Endothelial cell of umbilical vein (primary cell): ENCODE measurements at regions not wholly inside any gene's neighbourhood (a gene's known extent, or its start where the extent isn't known, plus 50 kb on each side); places are given as distances from the start of the nearest gene placed in this dataset.

Experiments
- BruUV-seq: library from RNA; stranded (reverse); fragments of 400-500 nt; replicated peaks from 2 replicates; lab custom pipeline; 2021; lab: Mats Ljungman, UMichigan
- CTCF ChIA-PET: fragments of 300-600, 350-600 bp; sonication (Branson Sonifier 250); formaldehyde crosslinking; loops from one replicate; lab custom pipeline; 2021; ENCODE audit warnings: antibody characterized with exemption, inconsistent platforms; lab: Charles Lee
- POLR2A ChIA-PET: fragments of 300-600, 350-600 bp; sonication (Branson Sonifier 250); formaldehyde crosslinking; loops from one replicate; lab custom pipeline; 2021; ENCODE audit warnings: antibody characterized with exemption, inconsistent platforms; lab: Charles Lee
- DNase-seq: peaks from one replicate; pipeline ENCODE4 v3.0.0-alpha.2; 2011; ENCODE audit warnings: low read depth, low spot score
- FAIRE-seq: peaks from 2 replicates; lab custom pipeline; 2011; peaks lifted over from hg19 to GRCh38; lab: Jason Lieb, UNC
- H2AFZ ChIP-seq: 2 replicates; pipeline ENCODE4 v1.6.0; 2012; ENCODE audit warnings: low read depth, low read length, control low read depth, inconsistent platforms
- H3K27ac ChIP-seq: 2 replicates; pipeline ENCODE4 v1.5.1; 2011; ENCODE audit warnings: low read depth, mild to moderate bottlenecking, control low read depth, low read length, moderate library complexity; ENCODE audit not compliant: insufficient read depth
- H3K27me3 ChIP-seq, 2 experiments: 2 replicates each; pipeline versions ENCODE4 v1.6.0 to v1.6.1; 2011; ENCODE audit warnings: low read length in 2 of 2, mixed read lengths in 1 of 2; ENCODE audit not compliant: control insufficient read depth in 2 of 2, insufficient read depth in 2 of 2
- H3K36me3 ChIP-seq, 2 experiments: 2 replicates in 1 of 2; 3 replicates in 1 of 2; pipeline ENCODE4 v1.5.1; 2011; ENCODE audit warnings: low read length in 2 of 2, mild to moderate bottlenecking in 1 of 2, moderate library complexity in 1 of 2; ENCODE audit not compliant: control insufficient read depth in 2 of 2, insufficient read depth in 2 of 2; ENCODE audit errors: extremely low read depth in 1 of 2
- H3K4me1 ChIP-seq: 3 replicates; pipeline ENCODE4 v1.5.1; 2011; ENCODE audit warnings: mild to moderate bottlenecking, low read length; ENCODE audit not compliant: control insufficient read depth, insufficient read depth; ENCODE audit errors: extremely low read depth
- H3K4me2 ChIP-seq: 2 replicates; pipeline ENCODE4 v1.6.1; 2011; ENCODE audit warnings: low read length, control low read depth, mixed read lengths; ENCODE audit not compliant: insufficient read depth
- H3K4me3 ChIP-seq, 3 experiments: fragments of 200-600 bp in 1 of 3; sonication (generic), shearing (Covaris generic) in 1 of 3; replicated peaks in 1 of 3; 2 replicates each; pipeline ENCODE4 v1.5.1; 2011 to 2016; ENCODE audit warnings: control low read depth in 3 of 3, low read length in 3 of 3, mild to moderate bottlenecking in 2 of 3, inconsistent platforms in 1 of 3, low read depth in 1 of 3, moderate library complexity in 1 of 3; ENCODE audit not compliant: insufficient read depth in 1 of 3
- H3K79me2 ChIP-seq: 2 replicates; pipeline ENCODE4 v1.6.0; 2012; ENCODE audit warnings: low read length, inconsistent platforms; ENCODE audit not compliant: control insufficient read depth, insufficient read depth
- H3K9ac ChIP-seq: replicated peaks from 2 replicates; pipeline ENCODE3; 2011; ENCODE audit warnings: low read length, control low read depth; ENCODE audit not compliant: insufficient read depth; ENCODE audit errors: extremely low read depth
- H3K9me1 ChIP-seq: replicated peaks from 3 replicates; pipeline ENCODE4 v1.6.0; 2011; ENCODE audit warnings: mild to moderate bottlenecking, low read length; ENCODE audit not compliant: control insufficient read depth, insufficient read depth; ENCODE audit errors: extremely low read depth
- H3K9me3 ChIP-seq: replicated peaks from 2 replicates; pipeline ENCODE4 v1.5.1; 2012; ENCODE audit warnings: low read length, inconsistent platforms; ENCODE audit not compliant: control insufficient read depth, insufficient read depth
- H4K20me1 ChIP-seq: replicated peaks from 2 replicates; pipeline ENCODE3; 2011; ENCODE audit warnings: mild to moderate bottlenecking, low read length; ENCODE audit not compliant: control insufficient read depth, insufficient read depth; ENCODE audit errors: extremely low read depth
- EZH2 ChIP-seq: IDR thresholded peaks from 2 replicates; pipeline ENCODE4 v1.6.1; 2012; ENCODE audit warnings: borderline replicate concordance, low read depth, mild to moderate bottlenecking, moderate library complexity, low read length, inconsistent platforms; ENCODE audit not compliant: severe bottlenecking
- FOS ChIP-seq: IDR thresholded peaks from 2 replicates; pipeline ENCODE4 v1.6.1; 2011; ENCODE audit warnings: mild to moderate bottlenecking, low read length, moderate library complexity, borderline replicate concordance; ENCODE audit not compliant: insufficient read depth
- GATA2 ChIP-seq: IDR thresholded peaks from 2 replicates; pipeline ENCODE4 v1.7.0; 2011; ENCODE audit warnings: low read depth, mild to moderate bottlenecking, moderate library complexity, mixed read lengths, low read length; ENCODE audit not compliant: insufficient read length, insufficient read depth
- JUN ChIP-seq: IDR thresholded peaks from 2 replicates; pipeline ENCODE4 v1.6.1; 2011; ENCODE audit warnings: borderline replicate concordance, low read depth; ENCODE audit not compliant: insufficient read length, insufficient read depth
- MYC ChIP-seq: IDR thresholded peaks from one replicate; pipeline ENCODE4 v1.6.1; 2011; ENCODE audit warnings: mild to moderate bottlenecking, low read depth, low read length
- POLR2A ChIP-seq: IDR thresholded peaks from 2 replicates; pipeline ENCODE4 v1.6.1; 2012; ENCODE audit warnings: low read depth, mild to moderate bottlenecking, control low read depth, low read length
- POLR2AphosphoS5 ChIP-seq: IDR thresholded peaks from 2 replicates; pipeline ENCODE4 v1.6.1; 2012; ENCODE audit warnings: low read depth, mild to moderate bottlenecking, control low read depth, low read length, moderate library complexity; ENCODE audit not compliant: insufficient read depth
- dilution Hi-C: fragments of 300-500 bp; cut with MboI; formaldehyde crosslinking; loops from one replicate; pipeline ENCODE4 v1.15.0; 2019; ENCODE audit warnings: low sequenced_read_pairs; ENCODE audit not compliant: extremely low pct_ligation_motif_present
- intact Hi-C: fragments of 100-400 bp; cut with micrococcal nuclease; formaldehyde crosslinking; loops from one replicate; pipeline ENCODE4 v1.10.0; 2022
- TF ChIP-seq, protein P1 (sequence below), 2 donors: IDR thresholded peaks; 1 replicate in 1 of 2; 2 replicates in 1 of 2; pipeline ENCODE4 v1.5.1; 2011; ENCODE audit warnings: low read length in 2 of 2, mild to moderate bottlenecking in 2 of 2, moderate library complexity in 2 of 2, control low read depth in 1 of 2, inconsistent platforms in 1 of 2, low read depth in 1 of 2; ENCODE audit not compliant: insufficient read depth in 1 of 2; ENCODE audit errors: extremely low read depth in 1 of 2
- TF ChIP-seq, protein P2 (sequence below): IDR thresholded peaks from 2 replicates; pipeline ENCODE4 v1.6.1; 2011; ENCODE audit not compliant: insufficient read depth, insufficient read length

DNA sequence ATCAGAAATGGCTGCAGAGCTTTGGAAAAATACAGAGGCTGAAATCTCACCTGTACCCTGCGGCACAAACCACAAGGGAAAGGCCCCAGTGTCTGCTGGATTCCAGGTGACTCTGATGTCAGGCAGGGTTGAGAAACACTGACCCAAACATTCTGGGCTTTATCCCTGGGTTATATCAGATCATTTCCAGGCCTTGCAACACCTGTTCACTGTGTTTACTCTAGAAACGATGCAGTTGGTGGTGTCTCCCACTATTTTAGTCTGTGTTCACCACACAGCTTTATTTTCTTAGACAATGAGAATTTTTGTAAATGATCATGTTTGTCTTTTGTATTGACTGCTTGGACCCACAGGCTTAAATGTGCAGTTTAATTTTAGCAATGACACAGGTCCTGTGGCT is 151.5 kb upstream of the SDK2 start:
- Histone ChIP-seq H3K9me1 (no peaks in the 10 kb centered on the region), H2AFZ (no peak overlapping the region), H3K36me3 (no peaks in the 10 kb centered on the region), H3K9me3 (peaks cover 4% of the 10 kb centered on the region), H3K4me1 (no peaks in the 10 kb centered on the region), H4K20me1 (no peaks in the 10 kb centered on the region), H3K4me2 (no peak overlapping the region), H3K27ac (no peak overlapping the region), H3K79me2 (no peaks in the 10 kb centered on the region), H3K9ac (no peak overlapping the region), H3K27me3 (no peaks in the 10 kb centered on the region), H3K4me3 (no peak overlapping the region)
- DNase-seq = no peak
- no TSS peak for BruUV-seq
- ChIA-PET CTCF (no interaction called here), POLR2A (no interaction called here)
- TF ChIP-seq JUN (no peak), MYC (no peak), EZH2 (no peak), FOS (no peak), POLR2A (no peak), POLR2AphosphoS5 (no peak), GATA2 (no peak)
- TF ChIP-seq, protein P1, sequence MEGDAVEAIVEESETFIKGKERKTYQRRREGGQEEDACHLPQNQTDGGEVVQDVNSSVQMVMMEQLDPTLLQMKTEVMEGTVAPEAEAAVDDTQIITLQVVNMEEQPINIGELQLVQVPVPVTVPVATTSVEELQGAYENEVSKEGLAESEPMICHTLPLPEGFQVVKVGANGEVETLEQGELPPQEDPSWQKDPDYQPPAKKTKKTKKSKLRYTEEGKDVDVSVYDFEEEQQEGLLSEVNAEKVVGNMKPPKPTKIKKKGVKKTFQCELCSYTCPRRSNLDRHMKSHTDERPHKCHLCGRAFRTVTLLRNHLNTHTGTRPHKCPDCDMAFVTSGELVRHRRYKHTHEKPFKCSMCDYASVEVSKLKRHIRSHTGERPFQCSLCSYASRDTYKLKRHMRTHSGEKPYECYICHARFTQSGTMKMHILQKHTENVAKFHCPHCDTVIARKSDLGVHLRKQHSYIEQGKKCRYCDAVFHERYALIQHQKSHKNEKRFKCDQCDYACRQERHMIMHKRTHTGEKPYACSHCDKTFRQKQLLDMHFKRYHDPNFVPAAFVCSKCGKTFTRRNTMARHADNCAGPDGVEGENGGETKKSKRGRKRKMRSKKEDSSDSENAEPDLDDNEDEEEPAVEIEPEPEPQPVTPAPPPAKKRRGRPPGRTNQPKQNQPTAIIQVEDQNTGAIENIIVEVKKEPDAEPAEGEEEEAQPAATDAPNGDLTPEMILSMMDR (IDR thresholded peaks at IDR 0.05; ENCODE audit: extremely low read depth in 1 of 2, insufficient read depth in 1 of 2, low read depth in 1 of 2, low read length in 2 of 2) = no peak
- TF ChIP-seq, protein P2, sequence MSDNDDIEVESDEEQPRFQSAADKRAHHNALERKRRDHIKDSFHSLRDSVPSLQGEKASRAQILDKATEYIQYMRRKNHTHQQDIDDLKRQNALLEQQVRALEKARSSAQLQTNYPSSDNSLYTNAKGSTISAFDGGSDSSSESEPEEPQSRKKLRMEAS = no peak
- intact Hi-C loops = no loop called here
- FAIRE-seq = no peak
- dilution Hi-C loops = no loop called here
